Liver (tissue), 3 donors: ENCODE measurements at regions not wholly inside any gene's neighbourhood (a gene's known extent, or its start where the extent isn't known, plus 50 kb on each side); places are given as distances from the start of the nearest gene placed in this dataset.

Experiments
- ATF3 ChIP-seq: IDR thresholded peaks from 2 replicates; pipeline ENCODE4 v1.6.1; 2016; ENCODE audit warnings: antibody characterized with exemption
- EGR1 ChIP-seq, 2 donors: IDR thresholded peaks; 2 replicates each; pipeline ENCODE4 v1.6.1; 2016 to 2018; ENCODE audit warnings: antibody characterized with exemption in 2 of 2, low read depth in 2 of 2
- GABPA ChIP-seq, 2 donors: IDR thresholded peaks in 1 of 2; conservative IDR thresholded peaks in 1 of 2; 2 replicates each; pipeline ENCODE4 v1.6.1; 2016; ENCODE audit warnings: antibody characterized with exemption in 2 of 2, mild to moderate bottlenecking in 1 of 2, moderate library complexity in 1 of 2
- HNF4A ChIP-seq, 2 donors: conservative IDR thresholded peaks; 2 replicates each; pipeline ENCODE4 v1.6.1; 2016; ENCODE audit warnings: antibody characterized with exemption in 2 of 2, mild to moderate bottlenecking in 2 of 2
- HNF4G ChIP-seq: IDR thresholded peaks from 2 replicates; pipeline ENCODE4 v1.6.1; 2016; ENCODE audit warnings: antibody characterized with exemption
- JUND ChIP-seq, 2 donors: IDR thresholded peaks; 2 replicates each; pipeline ENCODE4 v1.6.1; 2016; ENCODE audit warnings: antibody characterized with exemption in 2 of 2
- MAX ChIP-seq: IDR thresholded peaks from 2 replicates; pipeline ENCODE4 v1.6.1; 2016; ENCODE audit warnings: antibody characterized with exemption
- RAD21 ChIP-seq, 2 donors: IDR thresholded peaks; 2 replicates each; pipeline ENCODE4 v1.6.1; 2016; ENCODE audit warnings: antibody characterized with exemption in 2 of 2, mild to moderate bottlenecking in 2 of 2
- REST ChIP-seq: IDR thresholded peaks from 2 replicates; pipeline ENCODE4 v1.6.1; 2016; ENCODE audit warnings: antibody characterized with exemption, mild to moderate bottlenecking
- TAF1 ChIP-seq: conservative IDR thresholded peaks from 2 replicates; pipeline ENCODE4 v1.6.1; 2016; ENCODE audit warnings: antibody characterized with exemption, mild to moderate bottlenecking
- YY1 ChIP-seq: IDR thresholded peaks from 2 replicates; pipeline ENCODE4 v1.6.1; 2016; ENCODE audit warnings: antibody characterized with exemption, mild to moderate bottlenecking
- ZBTB33 ChIP-seq: IDR thresholded peaks from 2 replicates; pipeline ENCODE4 v1.6.1; 2016; ENCODE audit warnings: antibody characterized with exemption
- TF ChIP-seq, protein P1 (sequence below): fragments of 150-350 bp; IDR thresholded peaks from 2 replicates; pipeline ENCODE4 v1.5.1; 2017; ENCODE audit warnings: improper control_type of control experiment, low read depth, low read length; ENCODE audit not compliant: missing input control
- donor health status: healthy.
- donor health status: healthy.

DNA sequence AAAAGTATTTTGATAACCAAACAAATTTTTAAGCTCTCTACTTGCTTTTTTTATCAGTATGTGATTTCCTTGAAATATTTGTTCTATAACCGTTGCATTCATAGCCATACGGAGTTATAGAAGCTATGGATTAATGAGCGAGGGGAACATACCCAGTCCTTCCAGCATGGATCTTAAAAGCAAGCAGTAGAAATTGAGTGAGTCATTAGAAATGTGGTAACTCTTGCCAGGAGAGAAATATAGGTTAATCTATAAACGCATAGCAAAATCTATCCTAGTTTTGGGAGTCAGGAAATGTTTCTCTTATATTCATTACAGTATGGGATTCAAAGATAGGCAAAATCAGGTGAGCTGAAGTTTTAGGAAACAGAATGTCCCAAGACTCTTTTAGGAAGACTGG, 507.4 kb downstream of the DACH1 start:
- TF ChIP-seq RAD21 (IDR thresholded peaks at IDR 0.05) (no peak), YY1 (no peak), REST (no peak), ATF3 (no peak), TAF1 (no peak), GABPA (IDR thresholded peaks at IDR 0.05 in 1 of 2, conservative IDR thresholded peaks at IDR 0.05 in 1 of 2) (no peak), MAX (no peak), EGR1 (IDR thresholded peaks at IDR 0.05; ENCODE audit: low read depth in 2 of 2) (no peak), JUND (IDR thresholded peaks at IDR 0.05) (no peak), HNF4A (conservative IDR thresholded peaks at IDR 0.05) (no peak), ZBTB33 (no peak), HNF4G (no peak)
- TF ChIP-seq, protein P1, sequence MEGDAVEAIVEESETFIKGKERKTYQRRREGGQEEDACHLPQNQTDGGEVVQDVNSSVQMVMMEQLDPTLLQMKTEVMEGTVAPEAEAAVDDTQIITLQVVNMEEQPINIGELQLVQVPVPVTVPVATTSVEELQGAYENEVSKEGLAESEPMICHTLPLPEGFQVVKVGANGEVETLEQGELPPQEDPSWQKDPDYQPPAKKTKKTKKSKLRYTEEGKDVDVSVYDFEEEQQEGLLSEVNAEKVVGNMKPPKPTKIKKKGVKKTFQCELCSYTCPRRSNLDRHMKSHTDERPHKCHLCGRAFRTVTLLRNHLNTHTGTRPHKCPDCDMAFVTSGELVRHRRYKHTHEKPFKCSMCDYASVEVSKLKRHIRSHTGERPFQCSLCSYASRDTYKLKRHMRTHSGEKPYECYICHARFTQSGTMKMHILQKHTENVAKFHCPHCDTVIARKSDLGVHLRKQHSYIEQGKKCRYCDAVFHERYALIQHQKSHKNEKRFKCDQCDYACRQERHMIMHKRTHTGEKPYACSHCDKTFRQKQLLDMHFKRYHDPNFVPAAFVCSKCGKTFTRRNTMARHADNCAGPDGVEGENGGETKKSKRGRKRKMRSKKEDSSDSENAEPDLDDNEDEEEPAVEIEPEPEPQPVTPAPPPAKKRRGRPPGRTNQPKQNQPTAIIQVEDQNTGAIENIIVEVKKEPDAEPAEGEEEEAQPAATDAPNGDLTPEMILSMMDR: no peak
